ENCODE measurements at regions not wholly inside any gene's neighbourhood (a gene's known extent, or its start where the extent isn't known, plus 50 kb on each side); places are given as distances from the start of the nearest gene placed in this dataset.

GRCh38 chr20:1779567-1779966, 115.6 kb upstream of the SIRPA start:
- H3K4me3 ChIP-seq (ENCODE audit: low read depth, low read length, poor library complexity, severe bottlenecking): no peak overlapping the region
- no peaks in the 10 kb centered on the region for H3K9me2 ChIP-seq (ENCODE audit: low read depth, low read length)
- H3K4me1 ChIP-seq (ENCODE audit: insufficient read depth, low read length, severe bottlenecking): peaks cover 7% of the 10 kb centered on the region
- no peak overlapping the region for H3K9ac ChIP-seq (ENCODE audit: low read length)
- H3F3A ChIP-seq (ENCODE audit: insufficient read depth, low read length): no peaks in the 10 kb centered on the region
- H3K27me3 ChIP-seq (ENCODE audit: insufficient read depth, low read length): no peaks in the 10 kb centered on the region; the same call in 1 of the 2 replicates
- no peak for TF ChIP-seq CTCF (IDR thresholded peaks at IDR 0.05; ENCODE audit: low read length)
- TF ChIP-seq EZH2 (IDR thresholded peaks at IDR 0.05; ENCODE audit: borderline replicate concordance, low read length): no peak
- no peaks in the 10 kb centered on the region for H3K9me3 ChIP-seq (ENCODE audit: low read length)
- H4K20me1 ChIP-seq (ENCODE audit: insufficient read depth, low read length): no peaks in the 10 kb centered on the region
- H3K4me2 ChIP-seq (ENCODE audit: low read length): no peak overlapping the region
- no peaks in the 10 kb centered on the region for H3K36me3 ChIP-seq (ENCODE audit: insufficient read depth, low read length)
- H3K27ac ChIP-seq (ENCODE audit: low read depth, low read length, poor library complexity, severe bottlenecking): no peak overlapping the region
- H3K79me2 ChIP-seq (ENCODE audit: insufficient read depth, low read length): no peaks in the 10 kb centered on the region
- no peak overlapping the region for H2AFZ ChIP-seq (ENCODE audit: low read length)

- Histone ChIP-seq H3K27ac (ENCODE audit: low read depth, low read length, poor library complexity, severe bottlenecking) (no peak overlapping the region), H3K9me2 (ENCODE audit: low read depth, low read length) (no peaks in the 10 kb centered on the region)
Observed at GRCh38 chr20:1778338-1778737, 116.9 kb upstream of the SIRPA start.

GRCh38 chr20:1777476-1777820, 117.8 kb upstream of the SIRPA start:
- Histone ChIP-seq H3K36me3 (ENCODE audit: insufficient read depth, low read length) (no peaks in the 10 kb centered on the region), H3K27ac (ENCODE audit: low read depth, low read length, poor library complexity, severe bottlenecking) (no peak overlapping the region), H3K9ac (ENCODE audit: low read length) (no peak overlapping the region), H3K9me2 (ENCODE audit: low read depth, low read length) (no peaks in the 10 kb centered on the region), H4K20me1 (ENCODE audit: insufficient read depth, low read length) (no peaks in the 10 kb centered on the region), H2AFZ (ENCODE audit: low read length) (no peak overlapping the region), H3K9me3 (ENCODE audit: low read length) (no peaks in the 10 kb centered on the region), H3K27me3 (ENCODE audit: insufficient read depth, low read length) (no peaks in the 10 kb centered on the region; the same call in 1 of the 2 replicates), H3F3A (ENCODE audit: insufficient read depth, low read length) (no peaks in the 10 kb centered on the region), H3K4me3 (ENCODE audit: low read depth, low read length, poor library complexity, severe bottlenecking) (peak overlapping the region; percentile 60), H3K4me1 (ENCODE audit: insufficient read depth, low read length, severe bottlenecking) (peaks cover 7% of the 10 kb centered on the region), H3K79me2 (ENCODE audit: insufficient read depth, low read length) (no peaks in the 10 kb centered on the region), H3K4me2 (ENCODE audit: low read length) (peak overlapping the region; percentile 67; the same call in 1 of the 2 replicates)
- TF ChIP-seq EZH2 (IDR thresholded peaks at IDR 0.05; ENCODE audit: borderline replicate concordance, low read length): no peak
- no peak for TF ChIP-seq CTCF (IDR thresholded peaks at IDR 0.05; ENCODE audit: low read length)

More at GRCh38 chr20:1778338-1778737, 116.9 kb upstream of the SIRPA start:
- no peaks in the 10 kb centered on the region; the same call in 1 of the 2 replicates for H3K27me3 ChIP-seq (ENCODE audit: insufficient read depth, low read length)
- no peak for TF ChIP-seq EZH2 (IDR thresholded peaks at IDR 0.05; ENCODE audit: borderline replicate concordance, low read length)
- TF ChIP-seq CTCF (IDR thresholded peaks at IDR 0.05; ENCODE audit: low read length): no peak
- H3K4me1 ChIP-seq (ENCODE audit: insufficient read depth, low read length, severe bottlenecking): peaks cover 7% of the 10 kb centered on the region
- H3K79me2 ChIP-seq (ENCODE audit: insufficient read depth, low read length): no peaks in the 10 kb centered on the region
- no peaks in the 10 kb centered on the region for H3K9me3 ChIP-seq (ENCODE audit: low read length)
- H3F3A ChIP-seq (ENCODE audit: insufficient read depth, low read length): no peaks in the 10 kb centered on the region
- no peak overlapping the region for H3K4me3 ChIP-seq (ENCODE audit: low read depth, low read length, poor library complexity, severe bottlenecking)
- no peaks in the 10 kb centered on the region for H4K20me1 ChIP-seq (ENCODE audit: insufficient read depth, low read length)
- H3K9ac ChIP-seq (ENCODE audit: low read length): no peak overlapping the region
- H3K36me3 ChIP-seq (ENCODE audit: insufficient read depth, low read length): no peaks in the 10 kb centered on the region
- H3K4me2 ChIP-seq (ENCODE audit: low read length): no peak overlapping the region
- no peak overlapping the region for H2AFZ ChIP-seq (ENCODE audit: low read length)

All from OCI-LY1 (cell line).